HG03460 (cell line): ENCODE measurements at regions not wholly inside any gene's neighbourhood (a gene's known extent, or its start where the extent isn't known, plus 50 kb on each side); places are given as distances from the start of the nearest gene placed in this dataset.

Source experiments
- ATAC-seq: cut with Tn5 transposase; IDR thresholded peaks from one replicate; pipeline ENCODE4 v1.9.1; 2021; ENCODE audit not compliant: unreplicated experiment

DNA sequence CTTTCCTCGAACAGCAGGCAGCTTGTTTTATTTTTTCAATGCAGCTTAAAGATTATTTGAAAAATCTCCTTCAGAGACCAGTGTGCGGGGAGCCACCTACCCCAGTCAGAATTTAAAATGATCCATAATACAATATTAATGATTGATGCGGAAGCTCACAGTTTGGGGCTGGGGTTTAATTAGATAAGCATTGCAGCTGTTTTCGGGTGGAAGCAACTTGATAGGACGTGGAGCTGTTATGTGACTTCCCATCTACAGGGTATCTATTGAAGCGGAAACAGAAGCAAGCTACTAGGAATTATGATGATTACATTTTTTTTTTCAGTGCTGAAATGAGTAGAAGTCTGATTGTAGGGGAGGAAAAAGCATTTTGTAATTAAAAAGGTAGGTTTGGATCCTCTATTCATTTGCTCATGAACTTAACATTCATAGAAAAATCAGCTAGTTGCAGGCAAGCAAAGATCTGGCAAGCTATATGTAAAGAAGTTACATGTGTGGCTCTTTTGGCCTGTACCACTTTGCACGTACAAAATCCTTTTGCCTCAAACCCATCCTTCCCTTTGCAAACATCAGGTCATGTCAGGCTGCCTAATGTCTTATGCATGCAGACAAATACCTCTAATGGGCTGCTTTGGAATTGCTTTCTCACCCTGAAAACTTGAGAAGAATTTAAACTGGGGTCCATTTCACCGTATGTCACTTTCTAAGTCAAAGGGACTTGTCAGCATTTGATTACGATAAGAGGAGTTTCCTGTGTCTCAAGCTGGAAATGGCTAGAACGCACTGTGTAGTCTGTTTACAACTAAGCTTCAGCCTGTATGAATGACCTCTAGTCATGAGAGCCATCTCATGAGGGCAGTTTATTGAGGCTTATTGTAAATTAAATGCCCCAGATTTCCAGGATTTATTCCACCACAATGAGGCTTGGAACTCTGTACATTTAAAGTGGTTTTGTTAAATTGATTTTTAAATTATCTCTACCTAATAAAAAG, 267.1 kb upstream of the TMTC4 start:
- no peak for ATAC-seq

DNA sequence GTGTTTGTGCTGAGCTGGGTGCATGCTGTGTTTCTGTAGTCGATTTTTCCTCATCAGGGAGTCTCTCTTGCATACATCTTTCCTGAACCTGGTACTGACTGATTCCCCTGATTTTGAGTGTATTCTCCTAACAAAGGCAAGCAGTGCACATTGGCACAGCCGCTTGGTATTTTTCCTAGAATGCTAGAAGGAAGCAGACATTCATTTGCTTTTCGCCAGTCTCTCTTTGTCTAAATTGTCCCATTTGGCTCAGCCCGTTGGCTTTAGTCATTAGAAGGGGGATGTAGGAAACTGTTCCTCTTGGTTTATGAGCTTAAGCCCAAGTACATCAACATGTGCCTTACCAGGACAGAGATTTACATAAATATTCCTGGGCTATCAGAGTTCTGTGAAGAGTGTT, 266.1 kb upstream of the TMTC4 start:
- no peak for ATAC-seq

DNA sequence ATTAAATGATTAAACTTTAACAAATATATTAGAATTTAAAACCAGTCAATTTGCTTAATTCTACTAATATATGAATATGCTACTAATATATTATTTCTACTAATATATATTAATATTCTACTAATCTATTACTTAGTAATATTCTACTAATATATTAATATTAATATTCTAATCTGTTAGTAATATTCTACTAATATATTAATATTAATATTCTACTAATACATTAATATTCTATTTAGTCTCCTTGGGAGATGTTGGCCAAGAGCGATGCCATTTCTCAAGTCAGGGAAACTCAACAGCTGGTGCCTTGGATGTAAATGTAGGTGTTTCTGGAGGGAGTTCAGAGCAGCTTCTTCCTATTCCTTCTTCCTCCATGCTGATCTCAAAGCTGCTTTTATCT, 259.2 kb upstream of the TMTC4 start:
- no peak for ATAC-seq

DNA sequence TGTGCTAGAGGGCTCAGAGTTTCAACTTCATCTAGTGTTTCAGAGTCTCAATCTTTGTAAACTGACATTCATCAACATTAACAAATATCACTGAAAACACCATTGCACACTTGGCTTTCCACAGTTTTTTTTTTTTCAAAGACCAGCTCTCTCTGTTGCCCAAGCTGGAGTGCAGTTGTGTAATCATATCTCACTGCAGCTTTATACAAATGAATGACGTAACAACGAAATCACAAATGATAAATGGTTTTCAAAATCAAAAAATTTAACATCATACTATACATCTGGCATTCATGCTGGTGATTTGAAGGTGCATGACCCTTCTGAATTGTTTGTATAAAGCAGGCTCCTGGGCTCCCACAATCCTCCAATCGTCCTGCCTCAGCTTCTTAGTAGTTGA, 248.0 kb upstream of the TMTC4 start:
- no peak for ATAC-seq

DNA sequence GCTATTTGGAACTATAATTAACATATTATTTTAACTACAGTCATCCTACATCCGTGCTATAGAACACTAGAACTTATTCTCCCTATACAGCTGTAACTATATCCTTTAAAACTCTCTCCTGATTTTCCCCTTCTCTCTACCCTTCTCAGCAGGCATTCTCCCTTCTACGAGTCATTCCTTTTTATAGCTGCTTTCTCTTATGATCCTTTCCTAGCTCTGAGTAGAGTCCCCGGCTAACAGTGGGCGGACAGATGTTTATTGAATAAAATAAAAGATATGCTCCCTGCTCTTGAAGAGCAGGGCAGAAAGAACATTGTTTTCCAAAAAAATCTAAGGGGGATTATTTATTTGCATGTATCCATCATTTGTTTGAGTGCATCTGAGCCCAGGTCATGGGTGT, 246.5 kb upstream of the TMTC4 start:
- ATAC-seq, result no peak

DNA sequence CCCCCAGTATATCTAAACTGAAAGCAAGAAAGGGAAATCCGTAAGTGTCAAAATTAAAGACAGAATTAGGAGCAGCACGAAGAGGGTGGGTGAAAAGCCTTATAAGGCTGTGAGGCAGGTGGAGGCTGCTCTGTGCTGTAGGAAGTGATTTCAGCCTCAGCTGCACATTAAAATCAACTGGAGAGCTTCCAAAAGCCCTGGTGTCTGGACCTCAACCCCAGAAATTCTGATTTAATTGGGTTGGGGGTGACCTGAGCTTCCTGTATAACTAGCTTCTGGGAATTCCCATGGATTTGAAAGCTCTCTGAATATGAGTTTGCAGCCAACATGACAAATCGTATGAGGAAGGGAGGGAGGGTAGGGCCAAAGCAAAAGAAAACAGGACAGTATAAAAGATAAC, 242.4 kb upstream of the TMTC4 start:
- ATAC-seq, result no peak

DNA sequence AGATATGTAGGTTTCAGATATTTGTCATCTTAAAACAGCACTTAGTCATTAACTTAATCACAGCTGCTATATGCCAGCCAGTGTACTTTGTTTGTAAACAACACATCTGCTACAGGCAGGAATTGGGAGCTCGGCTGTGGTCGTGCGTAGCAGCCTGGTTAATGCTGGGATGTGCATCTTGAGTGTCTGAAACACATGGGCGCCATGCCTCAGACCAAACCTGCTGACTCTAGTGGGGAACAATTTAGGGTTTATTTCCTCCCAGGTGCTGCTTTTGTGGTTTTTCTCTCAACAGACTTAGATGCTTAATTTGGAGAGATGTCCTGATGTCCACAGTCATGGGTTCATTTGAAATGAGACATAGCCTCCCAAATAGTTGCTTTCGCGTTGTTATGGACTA, 238.5 kb upstream of the TMTC4 start:
- ATAC-seq, result no peak

DNA sequence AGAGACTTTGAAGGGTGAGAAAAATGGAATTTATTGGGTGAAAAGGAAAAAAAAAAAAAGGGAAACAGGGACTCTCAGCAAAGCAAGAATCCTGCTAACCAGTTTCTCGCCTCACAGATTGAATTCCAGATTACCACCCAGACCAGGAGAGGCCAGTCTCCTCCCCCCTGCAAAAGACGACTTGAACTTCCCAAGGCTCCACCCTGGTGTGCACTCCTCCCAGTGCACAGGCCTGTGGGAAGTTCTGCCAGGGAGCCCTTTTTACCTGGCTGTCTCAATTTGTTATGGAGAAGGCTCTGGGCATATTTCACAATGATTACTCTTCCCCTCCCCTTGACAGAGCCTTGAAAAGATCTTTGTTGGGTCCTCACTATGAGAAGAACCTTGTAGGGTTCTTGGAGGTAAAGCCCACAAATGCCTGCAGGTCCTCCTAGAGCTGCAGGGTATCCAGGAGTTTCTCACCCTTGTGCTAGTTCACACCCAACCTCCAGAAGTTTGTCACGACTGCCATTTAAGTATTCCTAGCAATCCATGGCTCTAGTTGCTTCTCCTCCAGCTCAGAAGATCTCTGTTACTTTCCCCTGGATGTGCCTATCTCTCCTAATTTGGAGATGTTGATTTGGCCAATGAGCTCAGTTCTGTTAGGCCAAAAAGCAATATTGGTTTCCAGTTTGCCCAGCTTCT, 229.8 kb upstream of the TMTC4 start:
- no peak for ATAC-seq

DNA sequence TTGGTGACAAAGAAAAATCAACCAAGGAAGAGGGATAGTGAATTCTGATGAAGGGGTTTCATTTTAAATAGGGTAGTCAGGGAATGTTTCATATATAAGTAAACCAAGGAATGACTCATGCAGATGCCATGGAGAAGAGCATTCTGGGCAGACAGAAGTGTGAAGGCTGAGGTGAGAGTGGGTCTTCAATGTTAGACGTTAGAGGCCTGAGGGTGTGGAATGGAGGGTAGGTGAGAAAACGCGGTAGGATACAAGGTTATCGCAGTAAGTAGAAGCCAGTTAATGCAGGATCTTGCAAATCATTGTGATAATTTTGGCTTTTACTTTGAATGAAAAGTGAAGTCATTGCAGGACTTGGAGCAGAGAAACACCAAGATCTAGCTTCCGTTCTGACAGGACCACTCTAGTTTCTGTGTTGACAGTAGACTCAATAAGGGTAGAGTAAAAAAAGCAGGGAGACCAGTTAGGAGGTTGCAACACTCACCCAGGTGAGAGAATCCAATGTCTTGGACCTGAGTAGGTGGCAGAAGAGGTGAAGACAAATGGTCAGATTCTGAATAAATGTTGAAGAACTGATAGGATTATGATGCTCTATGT, 225.2 kb upstream of the TMTC4 start:
- ATAC-seq, result no peak

DNA sequence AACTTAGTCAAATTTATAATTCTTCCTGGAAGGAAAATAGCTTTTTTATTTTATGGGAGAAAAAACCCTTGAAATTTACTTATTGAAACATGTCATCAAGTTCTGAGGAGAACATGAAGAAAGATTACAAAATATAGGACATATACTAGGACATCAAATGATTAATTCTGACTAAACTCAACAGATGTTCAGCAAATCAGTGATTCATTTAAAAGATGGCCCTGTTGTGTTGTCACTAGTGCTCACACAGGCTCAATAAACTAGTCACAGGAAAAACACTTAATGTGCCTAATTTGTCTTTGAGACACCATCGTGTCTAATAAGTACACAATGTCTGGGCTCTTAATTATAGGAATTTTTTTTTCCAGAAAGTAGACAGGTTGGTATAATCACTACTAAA, 223.8 kb upstream of the TMTC4 start:
- ATAC-seq, result no peak

DNA sequence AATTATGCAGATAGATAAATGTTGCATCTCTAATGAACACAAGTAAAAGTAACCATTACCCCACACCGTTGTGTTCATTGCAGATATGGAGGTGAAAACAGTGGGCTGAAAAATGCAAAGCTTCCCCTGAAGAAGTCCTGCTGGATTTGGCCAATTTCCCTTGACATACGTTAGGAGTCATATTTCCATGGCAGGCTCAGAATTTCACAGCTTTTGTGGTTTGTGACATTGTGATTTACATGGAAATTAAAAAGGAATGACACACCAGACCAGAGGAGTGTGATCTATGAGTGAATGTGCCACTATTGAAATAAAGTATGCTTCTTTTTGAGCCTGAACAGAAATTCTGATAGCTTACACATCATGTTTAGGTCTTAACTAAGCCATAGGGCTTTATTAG, 221.1 kb upstream of the TMTC4 start:
- ATAC-seq, result no peak

DNA sequence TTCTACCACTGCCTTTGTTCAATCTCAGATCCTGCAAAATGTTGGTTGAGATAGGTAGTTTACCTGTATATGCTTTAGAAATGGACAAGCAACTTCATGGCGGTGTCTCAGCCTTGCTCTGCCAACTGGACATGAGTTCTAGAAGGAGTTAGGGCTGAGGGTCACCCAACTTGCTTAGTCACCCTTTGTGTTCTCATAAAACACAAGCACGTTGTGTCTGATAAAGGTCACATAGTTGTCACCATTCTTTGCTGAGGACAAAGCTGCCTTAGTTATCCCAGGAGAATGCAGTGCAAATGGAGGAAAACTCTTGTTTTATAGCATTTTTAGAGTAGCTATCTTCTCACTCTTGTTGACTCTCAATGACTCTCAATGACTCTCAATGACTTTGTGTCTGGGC, 218.4 kb upstream of the TMTC4 start:
- ATAC-seq, result no peak

DNA sequence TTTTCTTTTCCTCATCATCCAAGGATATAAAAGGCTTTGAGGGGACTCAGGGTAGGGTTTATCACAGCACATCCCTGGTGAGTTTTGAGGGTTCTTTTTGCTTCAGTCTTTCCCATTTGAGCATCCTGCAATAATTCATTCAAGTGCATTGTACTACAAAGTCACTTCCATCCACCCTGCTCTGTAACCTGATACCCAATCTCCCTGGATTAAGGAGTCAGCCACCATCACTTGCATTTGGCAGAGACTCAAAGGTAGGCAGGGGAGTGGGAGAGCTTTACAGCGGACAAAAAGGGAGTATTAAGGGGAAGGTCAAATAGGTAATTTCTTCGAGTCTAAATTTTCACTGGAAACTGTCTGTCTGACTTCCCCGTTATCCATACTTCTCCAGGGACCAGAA, 216.1 kb upstream of the TMTC4 start:
- ATAC-seq, result no peak

DNA sequence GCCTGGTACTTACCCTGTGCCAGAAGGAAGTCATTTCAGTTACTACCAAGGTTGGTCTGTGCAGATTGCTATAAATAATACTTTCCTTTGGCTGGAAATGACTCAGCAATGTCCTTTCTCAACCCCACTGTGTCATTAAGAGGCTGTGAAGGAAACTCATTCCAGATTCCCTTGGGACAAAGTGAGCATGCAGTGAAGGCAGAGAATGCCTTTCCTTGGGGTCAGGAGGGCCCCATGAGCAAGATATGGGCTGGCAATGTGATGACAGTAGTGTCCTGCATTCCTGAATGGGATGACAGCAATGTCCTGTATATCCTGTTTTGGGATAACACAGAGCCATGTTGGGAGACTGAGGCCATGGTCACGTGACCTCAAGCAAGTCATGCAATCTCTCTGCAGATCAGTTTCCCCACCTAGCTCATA, 213.1 kb upstream of the TMTC4 start:
- no peak for ATAC-seq

DNA sequence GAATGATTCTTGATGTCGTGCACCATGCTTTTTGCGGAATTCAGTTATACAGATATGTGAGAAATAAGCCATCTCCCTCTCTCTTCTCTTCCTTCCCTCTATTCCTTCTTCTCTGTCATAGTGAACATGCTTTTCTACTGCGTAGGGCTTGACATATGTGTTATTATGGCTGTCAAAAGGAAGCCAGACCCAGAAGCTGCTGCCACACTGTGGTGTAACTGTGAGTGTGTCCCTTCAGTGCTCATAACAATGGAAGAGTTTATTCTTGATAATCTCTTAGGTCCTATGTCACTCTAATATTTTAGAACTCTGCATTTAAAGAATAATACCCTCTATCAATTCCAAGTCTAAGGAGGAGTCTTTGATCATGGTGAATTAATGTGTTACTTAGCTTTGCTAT, 208.9 kb upstream of the TMTC4 start:
- no peak for ATAC-seq

DNA sequence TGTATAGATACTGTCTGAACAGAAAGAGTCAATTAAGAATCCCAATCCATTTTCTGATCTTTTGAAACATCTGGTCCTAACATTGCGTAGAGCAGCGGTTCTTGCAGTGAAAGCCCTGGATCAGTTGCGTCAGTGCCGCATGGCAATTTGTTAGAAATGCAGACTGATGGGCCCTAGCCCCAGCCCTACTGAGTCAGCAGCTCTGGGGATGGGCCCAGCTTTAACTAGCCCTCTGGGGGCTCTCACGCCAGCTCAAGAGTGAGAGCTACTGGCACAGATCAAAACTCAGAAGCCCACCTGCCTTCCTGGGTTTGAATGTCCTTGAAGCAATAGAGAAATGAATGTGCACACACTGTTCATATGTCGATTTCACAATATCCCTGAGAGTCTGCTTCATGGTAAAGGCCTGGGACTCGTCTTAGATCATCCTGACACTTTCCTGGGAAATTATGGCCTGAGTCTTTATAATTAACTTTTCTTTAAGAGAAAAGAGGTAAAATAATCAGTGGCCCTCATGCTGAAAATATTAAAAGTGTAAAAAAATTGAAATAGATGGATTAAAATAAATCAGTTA, 206.8 kb upstream of the TMTC4 start:
- no peak for ATAC-seq

DNA sequence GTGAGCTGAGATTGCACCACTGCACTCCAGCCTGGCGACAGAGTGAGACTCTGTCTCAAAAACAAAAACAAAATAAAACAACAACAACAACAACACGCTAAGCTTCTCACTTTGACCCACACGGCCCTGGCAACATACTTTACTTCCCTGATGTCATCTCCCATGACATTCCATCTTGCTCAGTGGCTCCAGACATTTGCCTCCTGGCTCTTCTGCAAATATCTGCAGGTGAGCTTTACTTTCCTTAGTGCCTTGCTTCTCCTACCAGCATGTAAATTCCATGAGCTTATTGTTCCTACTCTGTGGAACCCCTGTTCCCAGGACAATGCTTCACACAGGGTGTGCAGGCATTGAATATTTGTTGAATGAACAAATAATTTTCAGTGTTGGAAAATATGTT, 205.6 kb upstream of the TMTC4 start:
- ATAC-seq, result no peak

DNA sequence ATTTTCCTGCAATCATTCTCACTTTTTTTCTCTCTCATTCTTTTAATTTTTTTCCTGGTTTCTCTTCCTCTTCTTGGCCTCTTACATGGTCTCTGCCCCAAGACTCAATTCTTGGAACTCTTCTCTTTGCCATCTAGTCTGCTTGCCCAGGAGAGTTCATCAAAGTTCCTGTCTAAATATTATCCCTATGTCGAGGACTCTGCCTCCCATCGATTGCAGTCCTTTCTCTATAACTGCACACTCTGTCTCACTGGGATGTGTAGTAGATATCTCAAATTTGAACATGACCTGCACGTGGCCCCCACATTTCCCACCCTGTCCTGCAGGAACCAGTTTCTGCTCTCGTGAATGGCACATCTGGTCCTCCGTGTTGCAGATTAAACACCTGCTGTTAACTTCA, 204.7 kb upstream of the TMTC4 start:
- ATAC-seq, result no peak

DNA sequence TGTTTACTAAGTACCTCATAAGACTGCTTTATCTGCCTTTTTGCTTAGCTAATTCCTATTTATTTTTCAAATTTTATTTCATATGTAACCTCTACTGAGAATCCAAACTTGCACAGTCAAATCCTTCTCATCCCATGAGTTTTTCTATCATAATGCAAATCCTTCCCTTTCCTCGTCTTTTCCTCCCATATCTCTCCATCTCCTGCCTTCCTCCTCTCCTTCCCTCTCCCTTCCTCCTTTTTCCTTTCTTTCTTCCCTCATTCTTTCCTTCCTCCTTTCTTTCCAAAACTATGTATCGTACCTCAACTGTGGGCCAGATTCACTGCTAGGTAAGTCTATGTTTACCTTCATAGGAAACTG, 201.4 kb upstream of the TMTC4 start:
- no peak for ATAC-seq

DNA sequence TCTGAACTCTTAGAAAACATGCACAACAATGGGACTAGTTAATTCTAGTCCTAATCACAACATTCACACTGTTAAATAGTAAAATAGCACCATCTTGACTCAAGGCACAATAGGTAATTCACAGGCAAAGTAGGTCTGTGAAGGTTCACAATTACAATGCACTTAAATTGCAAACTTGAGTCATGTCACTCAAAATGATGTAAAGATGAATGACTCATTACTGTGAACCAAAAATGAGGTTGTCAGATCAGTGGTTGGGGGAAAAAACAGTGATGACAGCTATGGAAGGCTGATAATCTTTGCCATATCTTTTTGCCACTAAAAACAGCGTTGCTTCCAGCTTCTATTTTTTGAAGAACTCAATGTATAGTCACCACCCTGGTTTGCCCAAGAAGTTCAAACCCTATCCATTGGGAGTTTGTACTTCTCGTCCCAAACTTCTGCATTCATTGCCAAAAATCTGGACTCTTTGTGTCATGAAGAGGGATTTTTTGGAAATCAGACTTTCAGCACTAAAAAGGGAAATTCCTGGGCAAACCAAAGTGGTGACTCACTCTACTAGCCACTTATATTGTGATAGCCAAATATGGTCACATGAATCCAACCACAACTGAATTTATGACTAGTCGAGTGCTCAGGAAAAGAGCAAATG, 200.9 kb upstream of the TMTC4 start:
- peak; percentile 67 for ATAC-seq

DNA sequence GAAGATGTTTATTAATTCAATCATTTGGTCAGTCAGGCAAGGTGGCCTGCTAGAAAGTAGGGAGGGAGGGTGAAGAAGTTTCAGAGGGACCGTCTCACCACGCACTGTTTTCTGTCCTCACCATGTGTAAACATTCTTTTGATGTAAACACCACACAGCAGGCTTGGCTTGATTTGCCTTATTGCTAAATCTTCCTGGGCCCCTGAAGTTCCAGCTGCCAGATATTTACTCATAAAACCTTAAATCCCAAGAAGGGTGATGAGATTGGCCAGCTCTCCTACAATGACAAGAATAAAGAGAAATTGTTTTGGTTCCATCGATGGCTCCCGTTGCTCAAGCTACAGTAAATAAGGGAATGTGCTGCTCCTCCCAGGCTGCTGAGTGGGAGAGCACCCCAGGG, 198.2 kb upstream of the TMTC4 start:
- no peak for ATAC-seq
